OCI-LY1 (cell line): ENCODE measurements at regions not wholly inside any gene's neighbourhood (a gene's known extent, or its start where the extent isn't known, plus 50 kb on each side); places are given as distances from the start of the nearest gene placed in this dataset.
"Not testable (repeated sequence)": the region's sequence is repeated elsewhere in the genome, so short reads cannot be mapped to it uniquely, and the experiment has no call there.

Experiments used
- H2AFZ ChIP-seq: fragments of 200-600 bp; sonication (generic), shearing (Covaris generic); 2 replicates; pipeline ENCODE4 v1.6.0; 2014; ENCODE audit warnings: antibody characterized with exemption, mild to moderate bottlenecking, low read length
- H3F3A ChIP-seq: fragments of 200-600 bp; sonication (generic), shearing (Covaris generic); 2 replicates; pipeline ENCODE4 v1.6.0; 2014; ENCODE audit warnings: mild to moderate bottlenecking, antibody characterized with exemption, low read length, moderate library complexity; ENCODE audit not compliant: insufficient read depth
- H3K27ac ChIP-seq: fragments of 200-600 bp; sonication (generic); 2 replicates; pipeline ENCODE4 v1.5.1; 2014; ENCODE audit warnings: low read length, mixed run types, mild to moderate bottlenecking, low read depth; ENCODE audit not compliant: poor library complexity, severe bottlenecking
- H3K27me3 ChIP-seq: fragments of 200-600 bp; sonication (generic); 2 replicates; pipeline ENCODE4 v1.6.0; 2014; ENCODE audit warnings: antibody characterized with exemption, mild to moderate bottlenecking, low read length, moderate library complexity; ENCODE audit not compliant: insufficient read depth
- H3K36me3 ChIP-seq: fragments of 200-600 bp; sonication (generic); 2 replicates; pipeline ENCODE4 v1.6.1; 2014; ENCODE audit warnings: mild to moderate bottlenecking, antibody characterized with exemption, low read length, moderate library complexity, mixed read lengths; ENCODE audit not compliant: insufficient read depth
- H3K4me1 ChIP-seq: fragments of 200-600 bp; sonication (generic); 2 replicates; pipeline ENCODE4 v1.5.1; 2014; ENCODE audit warnings: mild to moderate bottlenecking, low read length, moderate library complexity; ENCODE audit not compliant: insufficient read depth, severe bottlenecking
- H3K4me2 ChIP-seq: fragments of 200-600 bp; sonication (generic), shearing (Covaris generic); 2 replicates; pipeline ENCODE4 v1.6.1; 2014; ENCODE audit warnings: low read length
- H3K4me3 ChIP-seq: fragments of 200-600 bp; sonication (generic); 2 replicates; pipeline ENCODE4 v1.5.1; 2014; ENCODE audit warnings: low read length, low read depth, mild to moderate bottlenecking, mixed read lengths; ENCODE audit not compliant: poor library complexity, severe bottlenecking
- H3K79me2 ChIP-seq: fragments of 200-600 bp; shearing (Covaris generic); 2 replicates; pipeline ENCODE4 v1.6.1; 2016; ENCODE audit warnings: mixed run types, low read length, mixed read lengths; ENCODE audit not compliant: insufficient read depth
- H3K9ac ChIP-seq: fragments of 200-600 bp; sonication (generic), shearing (Covaris generic); 2 replicates; pipeline ENCODE4 v1.6.1; 2014; ENCODE audit warnings: mild to moderate bottlenecking, low read length, mixed read lengths
- H3K9me2 ChIP-seq: fragments of 200-600 bp; sonication (generic), shearing (Covaris generic); 2 replicates; pipeline ENCODE4 v1.6.1; 2014; ENCODE audit warnings: low read depth, mild to moderate bottlenecking, low read length, mixed read lengths
- H3K9me3 ChIP-seq: fragments of 200-600 bp; shearing (Covaris generic); 2 replicates; pipeline ENCODE4 v1.6.1; 2014; ENCODE audit warnings: low read length, mixed read lengths
- H4K20me1 ChIP-seq: fragments of 200-600 bp; sonication (generic), shearing (Covaris generic); 2 replicates; pipeline ENCODE4 v1.6.0; 2016; ENCODE audit warnings: mild to moderate bottlenecking, low read length; ENCODE audit not compliant: insufficient read depth
- EZH2 ChIP-seq: fragments of 200-600 bp; sonication (generic), shearing (Covaris generic); IDR thresholded peaks from 2 replicates; pipeline ENCODE4 v1.8.0; 2017; ENCODE audit warnings: borderline replicate concordance, mixed run types, mild to moderate bottlenecking, antibody characterized with exemption, low read length, moderate library complexity, mixed read lengths
- TF ChIP-seq, protein P1 (sequence below): fragments of 200-600 bp; sonication (generic), shearing (Covaris generic); IDR thresholded peaks from 2 replicates; pipeline ENCODE4 v1.5.1; 2017; ENCODE audit warnings: mild to moderate bottlenecking, antibody characterized with exemption, low read length, moderate library complexity, mixed read lengths

DNA sequence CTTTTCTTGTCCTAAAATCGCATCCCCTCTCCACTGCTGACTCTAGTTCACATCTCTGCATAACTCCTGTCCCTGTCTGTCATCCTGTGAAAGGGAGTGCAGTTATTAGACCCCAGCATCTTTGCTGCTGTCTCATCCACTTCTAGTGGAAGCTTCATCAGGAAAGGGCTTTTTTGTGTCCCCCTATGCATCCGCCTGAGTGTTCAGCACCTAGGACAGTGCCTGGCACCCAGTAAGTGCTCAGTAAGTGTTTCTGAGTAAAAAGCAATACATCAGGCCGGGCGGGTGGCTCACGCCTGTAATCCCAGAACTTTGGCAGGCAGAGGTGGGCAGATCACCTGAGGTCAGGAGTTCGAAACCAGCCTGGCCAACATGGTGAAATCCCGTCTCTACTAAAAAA is 211.8 kb upstream of the FOXK1 start:
- H2AFZ ChIP-seq = no peak overlapping the region
- H3K9me3 ChIP-seq = no peaks in the 10 kb centered on the region
- no peaks in the 10 kb centered on the region for H3K79me2 ChIP-seq
- H3K36me3 ChIP-seq = no peaks in the 10 kb centered on the region
- H3K4me1 ChIP-seq = no peaks in the 10 kb centered on the region
- no peak overlapping the region for H3K4me3 ChIP-seq
- no peaks in the 10 kb centered on the region for H4K20me1 ChIP-seq
- H3K9ac ChIP-seq = no peak overlapping the region
- no peak overlapping the region for H3K4me2 ChIP-seq
- no peaks in the 10 kb centered on the region for H3K9me2 ChIP-seq
- no peak overlapping the region for H3K27ac ChIP-seq
- no peaks in the 10 kb centered on the region; the same call in 1 of the 2 replicates for H3K27me3 ChIP-seq
- TF ChIP-seq EZH2 = no peak
- TF ChIP-seq, protein P1, sequence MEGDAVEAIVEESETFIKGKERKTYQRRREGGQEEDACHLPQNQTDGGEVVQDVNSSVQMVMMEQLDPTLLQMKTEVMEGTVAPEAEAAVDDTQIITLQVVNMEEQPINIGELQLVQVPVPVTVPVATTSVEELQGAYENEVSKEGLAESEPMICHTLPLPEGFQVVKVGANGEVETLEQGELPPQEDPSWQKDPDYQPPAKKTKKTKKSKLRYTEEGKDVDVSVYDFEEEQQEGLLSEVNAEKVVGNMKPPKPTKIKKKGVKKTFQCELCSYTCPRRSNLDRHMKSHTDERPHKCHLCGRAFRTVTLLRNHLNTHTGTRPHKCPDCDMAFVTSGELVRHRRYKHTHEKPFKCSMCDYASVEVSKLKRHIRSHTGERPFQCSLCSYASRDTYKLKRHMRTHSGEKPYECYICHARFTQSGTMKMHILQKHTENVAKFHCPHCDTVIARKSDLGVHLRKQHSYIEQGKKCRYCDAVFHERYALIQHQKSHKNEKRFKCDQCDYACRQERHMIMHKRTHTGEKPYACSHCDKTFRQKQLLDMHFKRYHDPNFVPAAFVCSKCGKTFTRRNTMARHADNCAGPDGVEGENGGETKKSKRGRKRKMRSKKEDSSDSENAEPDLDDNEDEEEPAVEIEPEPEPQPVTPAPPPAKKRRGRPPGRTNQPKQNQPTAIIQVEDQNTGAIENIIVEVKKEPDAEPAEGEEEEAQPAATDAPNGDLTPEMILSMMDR = no peak
- H3F3A ChIP-seq = no peaks in the 10 kb centered on the region

DNA sequence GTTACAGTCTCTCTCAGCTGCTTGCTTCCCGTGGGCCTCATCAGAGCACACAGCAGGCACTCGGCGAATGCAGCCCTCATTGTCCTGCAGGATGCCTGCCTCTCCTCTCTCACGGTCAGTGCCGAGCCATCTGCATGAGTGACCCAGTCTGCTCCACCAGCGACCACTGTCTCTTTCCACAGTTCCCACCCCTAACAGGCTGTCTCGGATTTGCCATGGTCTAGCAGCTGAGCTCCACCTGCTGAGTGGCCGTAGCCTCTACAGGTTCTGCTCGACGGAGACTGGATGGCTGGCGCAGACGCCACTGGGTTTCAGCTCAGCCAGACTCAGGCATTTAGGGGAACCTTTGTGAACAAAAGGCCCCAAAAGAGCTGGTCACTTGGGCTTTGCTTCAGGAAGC is 209.4 kb upstream of the FOXK1 start:
- Histone ChIP-seq H3K27me3 (no peaks in the 10 kb centered on the region; the same call in 1 of the 2 replicates), H3K9me2 (no peaks in the 10 kb centered on the region), H4K20me1 (no peaks in the 10 kb centered on the region), H3K36me3 (no peaks in the 10 kb centered on the region), H3K79me2 (no peaks in the 10 kb centered on the region), H3K27ac (no peak overlapping the region), H3K4me3 (no peak overlapping the region), H3K4me1 (no peaks in the 10 kb centered on the region), H3K9ac (no peak overlapping the region), H3F3A (no peaks in the 10 kb centered on the region), H2AFZ (no peak overlapping the region), H3K9me3 (no peaks in the 10 kb centered on the region), H3K4me2 (no peak overlapping the region)
- TF ChIP-seq, protein P1 = no peak
- TF ChIP-seq EZH2 = no peak

DNA sequence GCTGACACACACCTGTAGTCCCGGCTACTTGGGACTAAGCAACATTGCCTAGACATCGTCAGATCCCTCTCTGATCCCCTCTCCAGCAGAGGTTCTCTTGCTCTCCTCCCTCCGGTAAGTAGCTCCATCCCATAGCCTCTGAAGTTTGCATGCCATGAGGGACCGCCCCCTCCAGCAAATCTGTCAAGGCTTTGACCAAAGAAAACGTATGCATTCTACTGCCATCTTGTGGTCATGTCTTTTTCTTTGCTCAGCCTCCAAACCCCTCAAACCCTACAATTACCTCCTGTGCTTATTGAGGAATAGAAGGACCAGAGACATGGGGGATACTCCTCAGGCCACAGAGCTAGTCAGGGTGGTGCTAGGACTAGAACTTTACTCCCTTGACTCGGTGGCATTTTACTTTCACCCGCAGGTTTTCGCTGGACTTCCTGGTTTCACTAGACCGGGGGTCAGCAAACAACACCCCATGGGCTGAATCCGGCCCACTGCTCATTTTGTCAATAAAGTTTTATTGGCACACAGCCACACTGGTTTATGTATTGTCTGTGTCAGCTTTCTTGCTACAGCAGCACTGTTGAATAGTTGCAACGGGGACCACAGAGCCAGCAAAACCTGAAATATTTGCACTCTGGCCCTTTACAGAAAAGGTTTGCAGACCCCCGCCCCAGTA is 202.6 kb upstream of the FOXK1 start:
- no peak overlapping the region for H3K4me2 ChIP-seq
- H3K9me3 ChIP-seq = no peaks in the 10 kb centered on the region; the same call in 1 of the 2 replicates
- no peaks in the 10 kb centered on the region for H3K27me3 ChIP-seq
- no peaks in the 10 kb centered on the region for H3K79me2 ChIP-seq
- no peaks in the 10 kb centered on the region for H3K9me2 ChIP-seq
- H3K9ac ChIP-seq = no peak overlapping the region
- H3K36me3 ChIP-seq = no peaks in the 10 kb centered on the region
- H3K4me1 ChIP-seq = no peaks in the 10 kb centered on the region
- no peaks in the 10 kb centered on the region for H4K20me1 ChIP-seq
- H3F3A ChIP-seq = no peaks in the 10 kb centered on the region
- no peak overlapping the region for H2AFZ ChIP-seq
- no peak overlapping the region for H3K4me3 ChIP-seq
- H3K27ac ChIP-seq = no peak overlapping the region
- TF ChIP-seq EZH2 = no peak
- TF ChIP-seq, protein P1 = peak; percentile 69

DNA sequence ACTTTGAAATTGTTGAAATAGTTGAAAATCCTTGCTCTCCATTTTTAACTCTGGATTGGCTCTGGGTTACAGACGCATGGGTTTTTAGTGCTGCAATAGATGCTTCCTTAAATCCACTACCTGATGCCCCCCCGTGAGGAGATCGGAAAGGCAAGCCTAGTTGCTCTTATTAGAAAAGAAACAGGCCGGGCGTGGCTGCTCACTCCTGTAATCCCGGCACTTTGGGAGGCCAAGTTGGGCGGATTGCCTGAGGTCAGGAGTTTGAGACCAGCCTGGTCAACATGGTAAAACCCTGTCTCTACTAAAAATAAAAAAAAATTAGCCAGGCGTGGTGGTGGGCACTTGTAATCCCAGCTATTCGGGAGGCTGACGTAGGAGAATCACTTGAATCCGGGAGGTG is 202.0 kb upstream of the FOXK1 start:
- H3K27ac ChIP-seq, H4K20me1 ChIP-seq, H3K36me3 ChIP-seq, H3K4me1 ChIP-seq, H3K9me3 ChIP-seq, H3K79me2 ChIP-seq, H3K9ac ChIP-seq, H3K9me2 ChIP-seq, H3K4me3 ChIP-seq, H3F3A ChIP-seq, H2AFZ ChIP-seq, H3K27me3 ChIP-seq, H3K4me2 ChIP-seq: not testable (repeated sequence)
